Keratinocyte (primary cell): ENCODE measurements at regions not wholly inside any gene's neighbourhood (a gene's known extent, or its start where the extent isn't known, plus 50 kb on each side); places are given as distances from the start of the nearest gene placed in this dataset.

Experiments used
- DNase-seq: peaks from one replicate; pipeline ENCODE4 v3.0.0-alpha.2; 2011; ENCODE audit warnings: low read depth, missing footprints, low spot score
- FAIRE-seq: peaks from 2 replicates; lab custom pipeline; 2011; peaks lifted over from hg19 to GRCh38; lab: Jason Lieb, UNC
- H2AFZ ChIP-seq: 2 replicates; pipeline ENCODE4 v1.6.0; 2012; ENCODE audit warnings: low read length, control low read depth, inconsistent platforms; ENCODE audit not compliant: control insufficient read depth
- H3K27ac ChIP-seq: 2 replicates; pipeline ENCODE4 v1.5.1; 2011; ENCODE audit warnings: low read length; ENCODE audit not compliant: control insufficient read depth, insufficient read depth
- H3K27me3 ChIP-seq: 3 replicates; pipeline ENCODE4 v1.6.0; 2011; ENCODE audit warnings: low read length; ENCODE audit not compliant: control insufficient read depth, insufficient read depth; ENCODE audit errors: extremely low read depth
- H3K36me3 ChIP-seq, 2 experiments: 2 replicates in 1 of 2; 3 replicates in 1 of 2; pipeline ENCODE4 v1.5.1; 2011; ENCODE audit warnings: low read length in 2 of 2, mild to moderate bottlenecking in 1 of 2; ENCODE audit not compliant: control insufficient read depth in 2 of 2, insufficient read depth in 2 of 2; ENCODE audit errors: extremely low read depth in 1 of 2
- H3K4me1 ChIP-seq: 3 replicates; pipeline ENCODE4 v1.5.1; 2011; ENCODE audit warnings: low read length; ENCODE audit not compliant: control insufficient read depth, insufficient read depth; ENCODE audit errors: extremely low read depth
- H3K4me2 ChIP-seq: 3 replicates; pipeline ENCODE4 v1.6.0; 2011; ENCODE audit warnings: low read depth, low read length; ENCODE audit not compliant: control insufficient read depth, insufficient read depth; ENCODE audit errors: extremely low read depth
- H3K4me3 ChIP-seq, 3 experiments: fragments of 200-600 bp in 1 of 3; sonication (generic) in 1 of 3; 2 replicates in 2 of 3; 3 replicates in 1 of 3; pipeline ENCODE4 v1.5.1; 2011 to 2016; ENCODE audit warnings: low read length in 3 of 3, mild to moderate bottlenecking in 3 of 3, control low read depth in 2 of 3, inconsistent platforms in 1 of 3, low read depth in 1 of 3, mixed read lengths in 1 of 3, mixed run types in 1 of 3, moderate library complexity in 1 of 3; ENCODE audit not compliant: control insufficient read depth in 2 of 3, insufficient read depth in 2 of 3; ENCODE audit errors: extremely low read depth in 1 of 3
- H3K79me2 ChIP-seq: 2 replicates; pipeline ENCODE4 v1.6.0; 2012; ENCODE audit warnings: low read length; ENCODE audit not compliant: control insufficient read depth, insufficient read depth
- H3K9ac ChIP-seq: 3 replicates; pipeline ENCODE4 v1.6.0; 2011; ENCODE audit warnings: low read length; ENCODE audit not compliant: control insufficient read depth, insufficient read depth; ENCODE audit errors: extremely low read depth
- H3K9me1 ChIP-seq: 3 replicates; pipeline ENCODE4 v1.6.0; 2011; ENCODE audit warnings: low read length; ENCODE audit not compliant: control insufficient read depth, insufficient read depth; ENCODE audit errors: extremely low read depth
- H3K9me3 ChIP-seq: 2 replicates; pipeline ENCODE4 v1.5.1; 2012; ENCODE audit warnings: low read depth, low read length; ENCODE audit not compliant: control insufficient read depth
- H4K20me1 ChIP-seq: 3 replicates; pipeline ENCODE4 v1.6.0; 2011; ENCODE audit warnings: low read length; ENCODE audit not compliant: control insufficient read depth, insufficient read depth; ENCODE audit errors: extremely low read depth
- CTCF ChIP-seq, 3 experiments: IDR thresholded peaks in 1 of 3; conservative IDR thresholded peaks in 1 of 3; optimal IDR thresholded peaks in 1 of 3; 2 replicates in 2 of 3; 3 replicates in 1 of 3; pipeline versions ENCODE3 to v1.5.1; 2011; ENCODE audit warnings: low read length in 3 of 3, mild to moderate bottlenecking in 3 of 3, moderate library complexity in 2 of 3, control low read depth in 1 of 3, inconsistent platforms in 1 of 3; ENCODE audit not compliant: insufficient read depth in 2 of 3; ENCODE audit errors: extremely low read depth in 1 of 3
- EZH2 ChIP-seq: IDR thresholded peaks from one replicate; pipeline ENCODE4 v1.6.1; 2012; ENCODE audit warnings: inconsistent platforms, mild to moderate bottlenecking, low read length, moderate library complexity
- dilution Hi-C: fragments of 300-500 bp; cut with MboI; formaldehyde crosslinking; loops from one replicate; pipeline ENCODE4 v1.7.0; 2020; ENCODE audit warnings: low sequenced_read_pairs; ENCODE audit not compliant: extremely low pct_ligation_motif_present

- Histone ChIP-seq H3K4me1 (no peaks in the 10 kb centered on the region), H3K9me3 (no peaks in the 10 kb centered on the region), H3K79me2 (no peaks in the 10 kb centered on the region), H3K4me2 (no peak overlapping the region), H4K20me1 (no peaks in the 10 kb centered on the region), H3K36me3 (no peaks in the 10 kb centered on the region), H3K9ac (no peak overlapping the region), H3K4me3 (no peak overlapping the region), H3K27ac (no peak overlapping the region), H3K9me1 (no peaks in the 10 kb centered on the region), H2AFZ (no peak overlapping the region), H3K27me3 (no peaks in the 10 kb centered on the region)
- dilution Hi-C loops: no loop called here
- TF ChIP-seq CTCF (optimal IDR thresholded peaks at IDR 0.05 in 1 of 3, IDR thresholded peaks at IDR 0.05 in 1 of 3, conservative IDR thresholded peaks at IDR 0.05 in 1 of 3; ENCODE audit: extremely low read depth in 1 of 3, insufficient read depth in 2 of 3, low read length in 3 of 3): no peak
- TF ChIP-seq EZH2: no peak
- FAIRE-seq (no peak), DNase-seq (no peak)
Measured at GRCh38 chr4:18540349-18540748, 518.8 kb upstream of the LCORL start.

GRCh38 chr4:18538121-18538520 lies 516.6 kb upstream of the LCORL start:
- FAIRE-seq: no peak
- Histone ChIP-seq H3K9me3 (no peaks in the 10 kb centered on the region), H3K9ac (no peak overlapping the region), H3K36me3 (no peaks in the 10 kb centered on the region), H3K4me1 (no peaks in the 10 kb centered on the region), H2AFZ (no peak overlapping the region), H3K9me1 (no peaks in the 10 kb centered on the region), H4K20me1 (no peaks in the 10 kb centered on the region), H3K27ac (no peak overlapping the region), H3K79me2 (no peaks in the 10 kb centered on the region), H3K27me3 (no peaks in the 10 kb centered on the region), H3K4me2 (no peak overlapping the region), H3K4me3 (no peak overlapping the region)
- no peak for DNase-seq
- no peak for TF ChIP-seq EZH2
- no peak for TF ChIP-seq CTCF (optimal IDR thresholded peaks at IDR 0.05 in 1 of 3, IDR thresholded peaks at IDR 0.05 in 1 of 3, conservative IDR thresholded peaks at IDR 0.05 in 1 of 3; ENCODE audit: extremely low read depth in 1 of 3, insufficient read depth in 2 of 3, low read length in 3 of 3)
- dilution Hi-C loops: no loop called here
